GM12875 (cell line): ENCODE measurements at regions not wholly inside any gene's neighbourhood (a gene's known extent, or its start where the extent isn't known, plus 50 kb on each side); places are given as distances from the start of the nearest gene placed in this dataset.

Experiments used
- H3K4me3 ChIP-seq: one replicate; pipeline ENCODE4 v1.5.1; 2011; ENCODE audit warnings: low read depth, low read length, control low read depth
- CTCF ChIP-seq: IDR thresholded peaks from 2 replicates; pipeline ENCODE4 v1.5.1; 2011; ENCODE audit warnings: low read depth, mild to moderate bottlenecking, control low read depth, inconsistent platforms, low read length, moderate library complexity, borderline replicate concordance; ENCODE audit not compliant: insufficient read depth

- no peak for TF ChIP-seq CTCF
- no peak overlapping the region for H3K4me3 ChIP-seq
These were observed 95.6 kb downstream of the RIPK4 start for GRCh38 chr21:41671212-41671762.

GRCh38 chr21:41670056-41670805, 96.6 kb downstream of the RIPK4 start:
- no peak for TF ChIP-seq CTCF
- H3K4me3 ChIP-seq, result no peak overlapping the region

- no peak for TF ChIP-seq CTCF
- no peak overlapping the region for H3K4me3 ChIP-seq
These were observed 97.4 kb downstream of the RIPK4 start for GRCh38 chr21:41669533-41669830.

- no peak overlapping the region for H3K4me3 ChIP-seq
- no peak for TF ChIP-seq CTCF
These were observed 97.9 kb downstream of the RIPK4 start for GRCh38 chr21:41668686-41669532.

GRCh38 chr21:41668051-41668541, 98.8 kb downstream of the RIPK4 start:
- TF ChIP-seq CTCF, result no peak
- no peak overlapping the region for H3K4me3 ChIP-seq

- TF ChIP-seq CTCF, result no peak
- H3K4me3 ChIP-seq, result no peak overlapping the region
These were observed 99.7 kb downstream of the RIPK4 start for GRCh38 chr21:41667136-41667535.

GRCh38 chr21:41666641-41667081, 100.2 kb downstream of the RIPK4 start:
- TF ChIP-seq CTCF, result no peak
- H3K4me3 ChIP-seq, result no peak overlapping the region
